ENCODE measurements at regions not wholly inside any gene's neighbourhood (a gene's known extent, or its start where the extent isn't known, plus 50 kb on each side); places are given as distances from the start of the nearest gene placed in this dataset.

DNA sequence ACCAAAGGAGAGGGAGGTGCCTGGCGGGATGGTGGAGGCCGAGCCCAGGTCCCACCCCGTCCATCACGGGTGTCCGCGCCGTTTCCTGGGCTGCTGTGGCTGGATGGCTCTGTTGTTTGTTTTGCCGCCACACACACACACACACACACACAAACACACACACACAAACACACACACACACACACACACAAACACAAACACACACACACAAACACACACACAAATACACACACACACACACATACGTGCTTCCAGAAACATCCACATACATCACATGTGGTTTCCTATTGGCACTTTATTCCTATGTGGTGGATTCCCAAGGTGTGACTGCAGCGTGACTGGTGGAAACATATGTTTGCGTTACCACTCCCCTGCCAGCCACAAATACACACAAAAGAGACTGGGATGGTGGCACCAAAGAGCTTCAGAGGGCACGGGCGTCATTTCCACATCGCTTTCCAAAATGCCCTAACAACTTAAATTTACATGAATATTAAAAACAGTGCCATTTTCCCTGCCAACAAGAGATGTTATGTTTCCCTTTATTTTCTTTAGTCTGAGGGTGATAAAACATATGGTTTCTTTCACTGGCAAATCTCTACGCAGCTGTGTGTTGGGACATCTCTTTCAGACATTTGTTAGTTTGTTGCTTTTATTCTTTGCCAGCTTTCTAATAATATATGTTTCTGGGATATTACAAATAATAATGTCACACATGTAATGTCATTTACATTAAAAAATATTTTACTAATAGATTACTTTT lies 356.8 kb downstream of the BRD1 start:
- Histone ChIP-seq H2AFZ (ENCODE audit: low read length) (no peak overlapping the region), H3K79me2 (ENCODE audit: insufficient read depth, low read length) (no peaks in the 10 kb centered on the region), H4K20me1 (ENCODE audit: insufficient read depth, low read length) (no peaks in the 10 kb centered on the region), H3K27ac (ENCODE audit: extremely low read length, insufficient read depth, low read length) (no peak overlapping the region), H3K4me2 (ENCODE audit: low read depth, low read length) (no peak overlapping the region), H3K4me3 (replicated peaks in 1 of 3; ENCODE audit: insufficient read depth in 1 of 3, low read depth in 2 of 3, low read length in 3 of 3) (no peak overlapping the region), H3K4me1 (ENCODE audit: insufficient read depth, low read length) (no peaks in the 10 kb centered on the region), H3K27me3 (ENCODE audit: control insufficient read depth in 1 of 2, insufficient read depth in 2 of 2, low read length in 2 of 2) (peaks cover 2 to 51% of the 10 kb centered on the region in 2 experiments; a peak in 4 of 5 replicates), H3K9ac (ENCODE audit: insufficient read depth, low read depth, low read length) (no peak overlapping the region), H3K36me3 (replicated peaks in 1 of 2; ENCODE audit: control insufficient read depth in 1 of 2, insufficient read depth in 2 of 2, low read length in 2 of 2) (no peaks in the 10 kb centered on the region), H3K9me3 (ENCODE audit: low read length) (no peaks in the 10 kb centered on the region)
- TF ChIP-seq, protein P1, sequence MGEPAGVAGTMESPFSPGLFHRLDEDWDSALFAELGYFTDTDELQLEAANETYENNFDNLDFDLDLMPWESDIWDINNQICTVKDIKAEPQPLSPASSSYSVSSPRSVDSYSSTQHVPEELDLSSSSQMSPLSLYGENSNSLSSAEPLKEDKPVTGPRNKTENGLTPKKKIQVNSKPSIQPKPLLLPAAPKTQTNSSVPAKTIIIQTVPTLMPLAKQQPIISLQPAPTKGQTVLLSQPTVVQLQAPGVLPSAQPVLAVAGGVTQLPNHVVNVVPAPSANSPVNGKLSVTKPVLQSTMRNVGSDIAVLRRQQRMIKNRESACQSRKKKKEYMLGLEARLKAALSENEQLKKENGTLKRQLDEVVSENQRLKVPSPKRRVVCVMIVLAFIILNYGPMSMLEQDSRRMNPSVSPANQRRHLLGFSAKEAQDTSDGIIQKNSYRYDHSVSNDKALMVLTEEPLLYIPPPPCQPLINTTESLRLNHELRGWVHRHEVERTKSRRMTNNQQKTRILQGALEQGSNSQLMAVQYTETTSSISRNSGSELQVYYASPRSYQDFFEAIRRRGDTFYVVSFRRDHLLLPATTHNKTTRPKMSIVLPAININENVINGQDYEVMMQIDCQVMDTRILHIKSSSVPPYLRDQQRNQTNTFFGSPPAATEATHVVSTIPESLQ (CRISPR knock-in tag; conservative IDR thresholded peaks at IDR 0.05) = no peak
- TF ChIP-seq MEIS2 (CRISPR knock-in tag; IDR thresholded peaks at IDR 0.05) (no peak), MATR3 (CRISPR knock-in tag; IDR thresholded peaks at IDR 0.05) (no peak), FOXK2 (IDR thresholded peaks at IDR 0.05) (no peak)
- TF ChIP-seq, protein P2, sequence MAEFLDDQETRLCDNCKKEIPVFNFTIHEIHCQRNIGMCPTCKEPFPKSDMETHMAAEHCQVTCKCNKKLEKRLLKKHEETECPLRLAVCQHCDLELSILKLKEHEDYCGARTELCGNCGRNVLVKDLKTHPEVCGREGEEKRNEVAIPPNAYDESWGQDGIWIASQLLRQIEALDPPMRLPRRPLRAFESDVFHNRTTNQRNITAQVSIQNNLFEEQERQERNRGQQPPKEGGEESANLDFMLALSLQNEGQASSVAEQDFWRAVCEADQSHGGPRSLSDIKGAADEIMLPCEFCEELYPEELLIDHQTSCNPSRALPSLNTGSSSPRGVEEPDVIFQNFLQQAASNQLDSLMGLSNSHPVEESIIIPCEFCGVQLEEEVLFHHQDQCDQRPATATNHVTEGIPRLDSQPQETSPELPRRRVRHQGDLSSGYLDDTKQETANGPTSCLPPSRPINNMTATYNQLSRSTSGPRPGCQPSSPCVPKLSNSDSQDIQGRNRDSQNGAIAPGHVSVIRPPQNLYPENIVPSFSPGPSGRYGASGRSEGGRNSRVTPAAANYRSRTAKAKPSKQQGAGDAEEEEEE (CRISPR knock-in tag; IDR thresholded peaks at IDR 0.05; ENCODE audit: borderline replicate concordance) = no peak
- POLR2A ChIA-PET = no interaction called here
- CTCF ChIA-PET (ENCODE audit: low intra/inter-chr PET ratio, low total read pairs) = no interaction called here
- DNase-seq (ENCODE audit: low spot score) (no peak), FAIRE-seq (no peak), ATAC-seq (no peak)
- no TSS peak for BruUV-seq (replicated peaks)
- WGBS (ENCODE audit: low lambda C conversion rate) = 36% methylated on average over 10 of the region's 15 CpGs
- in situ Hi-C loops (cut with HindIII; ENCODE audit: extremely low pct_ligation_motif_present, low pct_unique_long_range_greater_than_20kb) = no loop called here
- intact Hi-C loops (cut with micrococcal nuclease; ENCODE audit: unreplicated experiment) = no loop called here

All from HepG2 (cell line).